H1 (cell line): ENCODE measurements at regions not wholly inside any gene's neighbourhood (a gene's known extent, or its start where the extent isn't known, plus 50 kb on each side); places are given as distances from the start of the nearest gene placed in this dataset.

Source experiments
- CTCF ChIA-PET: fragments of 300-600 bp; sonication (Branson Sonifier 250); formaldehyde crosslinking; loops from one replicate; lab custom pipeline; 2021; ENCODE audit not compliant: partially characterized antibody; lab: Charles Lee
- POLR2A ChIA-PET: fragments of 300-600 bp; sonication (Branson Sonifier 250); formaldehyde crosslinking; loops from one replicate; lab custom pipeline; 2021; ENCODE audit warnings: inconsistent platforms; ENCODE audit not compliant: partially characterized antibody; lab: Charles Lee
- DNase-seq, 2 experiments: peaks; one replicate each; pipeline versions ENCODE4 v3.0.0 to v3.0.0-alpha.2; 2010 to 2022; ENCODE audit warnings: low spot score in 2 of 2, low read depth in 1 of 2, mixed read lengths in 1 of 2
- FAIRE-seq: peaks from 2 replicates; lab custom pipeline; 2011; peaks lifted over from hg19 to GRCh38; lab: Jason Lieb, UNC
- H2AFZ ChIP-seq: 2 replicates; pipeline ENCODE4 v1.8.1; 2012; ENCODE audit warnings: low read length, inconsistent platforms
- H2AK5ac ChIP-seq: 2 replicates; pipeline ENCODE4 v1.6.1; 2013; ENCODE audit warnings: low read depth, low read length
- H2BK120ac ChIP-seq: replicated peaks from 2 replicates; pipeline ENCODE3; 2013; ENCODE audit warnings: low read depth, low read length, inconsistent platforms
- H2BK12ac ChIP-seq: 2 replicates; pipeline ENCODE4 v1.6.1; 2013; ENCODE audit warnings: low read depth, low read length
- H2BK15ac ChIP-seq: 2 replicates; pipeline ENCODE4 v1.6.1; 2013; ENCODE audit warnings: low read length
- H2BK20ac ChIP-seq: 2 replicates; pipeline ENCODE4 v1.6.1; 2013; ENCODE audit warnings: low read length
- H2BK5ac ChIP-seq: 2 replicates; pipeline ENCODE4 v1.6.1; 2013; ENCODE audit warnings: low read depth, low read length
- H3K14ac ChIP-seq: 2 replicates; pipeline ENCODE4 v1.6.1; 2013; ENCODE audit warnings: inconsistent platforms; ENCODE audit not compliant: insufficient read length
- H3K18ac ChIP-seq: 2 replicates; pipeline ENCODE4 v1.6.1; 2013; ENCODE audit warnings: low read length; ENCODE audit errors: extremely low read depth
- H3K23ac ChIP-seq: 2 replicates; pipeline ENCODE4 v1.6.1; 2013; ENCODE audit warnings: inconsistent platforms; ENCODE audit not compliant: insufficient read length
- H3K23me2 ChIP-seq: 2 replicates; pipeline ENCODE4 v1.6.1; 2013; ENCODE audit warnings: low read depth, low read length
- H3K27ac ChIP-seq: 2 replicates; pipeline ENCODE4 v1.6.1; 2011; ENCODE audit warnings: low read depth, low read length, inconsistent platforms
- H3K27me3 ChIP-seq, 4 experiments: replicated peaks in 1 of 4; 1 replicate in 1 of 4; 2 replicates in 3 of 4; pipeline versions ENCODE4 v1.6.1 to v1.8.1; 2011 to 2013; ENCODE audit warnings: low read length in 3 of 4, mild to moderate bottlenecking in 3 of 4, inconsistent platforms in 2 of 4, mixed read lengths in 2 of 4, moderate library complexity in 1 of 4; ENCODE audit not compliant: control insufficient read depth in 3 of 4, insufficient read depth in 3 of 4; ENCODE audit errors: extremely low read depth in 1 of 4
- H3K36me3 ChIP-seq, 4 experiments: 2 replicates each; pipeline versions ENCODE4 v1.6.1 to v1.8.1; 2011 to 2013; ENCODE audit warnings: mild to moderate bottlenecking in 4 of 4, low read length in 3 of 4, moderate library complexity in 2 of 4, control low read depth in 1 of 4, inconsistent platforms in 1 of 4; ENCODE audit not compliant: insufficient read depth in 4 of 4, control insufficient read depth in 2 of 4
- H3K4ac ChIP-seq: replicated peaks from 2 replicates; pipeline ENCODE3; 2013; ENCODE audit warnings: low read length, low read depth, mixed read lengths, inconsistent platforms; ENCODE audit not compliant: insufficient read length
- H3K4me1 ChIP-seq, 4 experiments: replicated peaks in 1 of 4; 1 replicate in 1 of 4; 2 replicates in 3 of 4; pipeline versions ENCODE4 v1.6.1 to v1.8.1; 2011 to 2013; ENCODE audit warnings: low read length in 3 of 4, inconsistent platforms in 2 of 4, mixed read lengths in 1 of 4; ENCODE audit not compliant: insufficient read depth in 4 of 4, control insufficient read depth in 3 of 4
- H3K4me2 ChIP-seq, 2 experiments: 2 replicates each; pipeline versions ENCODE4 v1.6.1 to v1.8.1; 2011 to 2013; ENCODE audit warnings: low read depth in 2 of 2, low read length in 2 of 2, control low read depth in 1 of 2, inconsistent platforms in 1 of 2, mild to moderate bottlenecking in 1 of 2; ENCODE audit not compliant: insufficient read depth in 1 of 2
- H3K4me3 ChIP-seq, 4 experiments: fragments of 200-600, 300-600 bp in 1 of 4; sonication (generic), shearing (Covaris generic), sonication (Bioruptor Twin) in 1 of 4; 2 replicates each; pipeline versions ENCODE4 v1.5.1 to v1.8.1; 2011 to 2016; ENCODE audit warnings: low read length in 4 of 4, low read depth in 3 of 4, control low read depth in 2 of 4, inconsistent platforms in 2 of 4, mild to moderate bottlenecking in 2 of 4, mixed read lengths in 1 of 4, moderate library complexity in 1 of 4; ENCODE audit not compliant: insufficient read depth in 2 of 4; ENCODE audit errors: extremely low read depth in 1 of 4
- H3K56ac ChIP-seq: replicated peaks from 2 replicates; pipeline ENCODE3; 2013; ENCODE audit warnings: low read depth, mild to moderate bottlenecking, mixed read lengths, low read length, inconsistent platforms; ENCODE audit not compliant: insufficient read length
- H3K79me1 ChIP-seq: 2 replicates; pipeline ENCODE4 v1.6.1; 2013; ENCODE audit warnings: low read depth, low read length, control low read depth
- H3K79me2 ChIP-seq, 2 experiments: 2 replicates each; pipeline versions ENCODE4 v1.6.1 to v1.8.1; 2012 to 2013; ENCODE audit warnings: low read length in 2 of 2, mild to moderate bottlenecking in 2 of 2, inconsistent platforms in 1 of 2; ENCODE audit not compliant: insufficient read depth in 2 of 2, control insufficient read depth in 1 of 2
- H3K9ac ChIP-seq, 4 experiments: replicated peaks in 1 of 4; 1 replicate in 1 of 4; 2 replicates in 3 of 4; pipeline versions ENCODE4 v1.6.1 to v1.8.1; 2011 to 2013; ENCODE audit warnings: low read depth in 3 of 4, low read length in 3 of 4, control low read depth in 2 of 4, mild to moderate bottlenecking in 2 of 4, moderate library complexity in 2 of 4, inconsistent platforms in 1 of 4; ENCODE audit errors: extremely low read depth in 1 of 4
- H3K9me3 ChIP-seq, 2 experiments: 2 replicates each; pipeline versions ENCODE4 v1.6.1 to v1.8.1; 2012 to 2013; ENCODE audit warnings: mild to moderate bottlenecking in 2 of 2, moderate library complexity in 2 of 2, control low read depth in 1 of 2, inconsistent platforms in 1 of 2, low read depth in 1 of 2, low read length in 1 of 2, mixed read lengths in 1 of 2; ENCODE audit not compliant: insufficient read depth in 2 of 2
- H4K20me1 ChIP-seq, 2 experiments: replicated peaks in 1 of 2; 2 replicates each; pipeline versions ENCODE3 to v1.8.1; 2011 to 2013; ENCODE audit warnings: inconsistent platforms in 2 of 2, low read length in 2 of 2, mild to moderate bottlenecking in 1 of 2; ENCODE audit not compliant: insufficient read depth in 2 of 2, control insufficient read depth in 1 of 2
- H4K5ac ChIP-seq: 2 replicates; pipeline ENCODE4 v1.6.1; 2013; ENCODE audit warnings: low read length, low read depth, mixed read lengths, inconsistent platforms; ENCODE audit not compliant: insufficient read length
- H4K8ac ChIP-seq: 2 replicates; pipeline ENCODE4 v1.8.0; 2013; ENCODE audit warnings: mild to moderate bottlenecking, moderate library complexity, low read length, inconsistent platforms; ENCODE audit not compliant: insufficient read depth; ENCODE audit errors: extremely low read depth
- H4K91ac ChIP-seq: replicated peaks from 2 replicates; pipeline ENCODE3; 2013; ENCODE audit warnings: low read length, mixed read lengths, inconsistent platforms; ENCODE audit not compliant: insufficient read length
- CTCF ChIP-seq, 3 experiments: IDR thresholded peaks; 1 replicate in 2 of 3; 2 replicates in 1 of 3; pipeline versions ENCODE4 v1.5.1 to v1.6.1; 2011; ENCODE audit warnings: low read length in 3 of 3, mild to moderate bottlenecking in 3 of 3, inconsistent platforms in 2 of 3, low read depth in 1 of 3, moderate library complexity in 1 of 3; ENCODE audit not compliant: insufficient read depth in 1 of 3; ENCODE audit errors: control extremely low read depth in 1 of 3
- MAFK ChIP-seq: IDR thresholded peaks from 2 replicates; pipeline ENCODE4 v1.6.1; 2012; ENCODE audit warnings: low read depth, mild to moderate bottlenecking, improper control_type of control experiment, low read length
- RAD21 ChIP-seq, 2 experiments: IDR thresholded peaks in 1 of 2; conservative IDR thresholded peaks in 1 of 2; 2 replicates each; pipeline ENCODE4 v1.6.1; 2011; ENCODE audit warnings: low read depth in 2 of 2, low read length in 2 of 2, improper control_type of control experiment in 1 of 2, inconsistent platforms in 1 of 2, mild to moderate bottlenecking in 1 of 2, moderate library complexity in 1 of 2
- RXRA ChIP-seq: IDR thresholded peaks from 2 replicates; pipeline ENCODE4 v1.6.1; 2011; ENCODE audit warnings: low read depth, mild to moderate bottlenecking, low read length, moderate library complexity; ENCODE audit not compliant: insufficient read depth
- WGBS, 2 experiments: shearing (Covaris generic) in 1 of 2; methylation state at CpG; one replicate each; pipeline versions ENCODE4 v1.1.6 to v1.1.7; 2013 to 2015; ENCODE audit warnings: low lambda C conversion rate in 2 of 2, mixed read lengths in 2 of 2, inconsistent platforms in 1 of 2, low coverage in 1 of 2, missing lambda C conversion rate in 1 of 2; ENCODE audit not compliant: insufficient replicate concordance in 2 of 2, insufficient coverage in 1 of 2, insufficient read length in 1 of 2; ENCODE audit errors: extremely low coverage in 1 of 2, missing lambda C conversion rate in 1 of 2; 5-methylcytosine and 5-hydroxymethylcytosine counted together

DNA sequence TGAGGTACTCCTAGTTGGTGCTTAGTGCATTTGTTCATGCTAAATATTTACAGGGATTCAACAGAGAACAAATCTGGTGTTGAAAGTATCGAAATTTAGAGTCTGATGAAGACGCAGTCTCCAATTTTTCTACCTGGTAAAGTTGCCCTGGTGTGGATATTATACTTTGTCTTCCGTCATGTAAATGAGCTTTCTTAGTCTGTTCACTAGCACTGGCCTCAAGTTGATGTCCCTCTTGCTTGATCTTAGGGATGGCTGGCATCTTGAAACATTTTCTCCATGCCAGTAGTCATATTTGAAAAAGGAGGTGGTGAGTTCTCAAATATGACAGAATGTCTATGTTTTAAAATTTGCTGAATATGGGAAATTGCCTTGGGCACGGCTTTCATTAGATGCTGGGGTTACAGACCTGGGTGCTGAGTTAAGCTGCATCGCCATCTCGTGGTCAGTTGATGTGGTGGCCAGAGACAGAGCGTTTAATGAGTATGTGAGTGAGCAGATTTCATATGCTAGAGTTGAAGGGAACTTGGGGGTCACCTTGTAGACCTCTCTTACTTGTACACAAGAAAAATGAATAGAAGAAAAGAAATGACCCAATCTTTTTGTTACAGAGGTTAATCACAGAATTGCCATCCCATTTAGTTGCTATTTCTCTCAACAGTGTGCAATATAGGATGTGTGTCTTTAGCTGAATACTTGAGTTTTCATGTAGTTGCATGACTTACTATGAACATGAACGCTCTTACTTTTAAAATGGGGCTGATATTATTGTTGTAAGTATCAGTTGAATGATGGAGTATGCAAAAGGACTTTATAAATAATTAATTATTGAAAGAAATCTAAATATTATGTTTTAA lies 172.8 kb upstream of the DCN start:
- Histone ChIP-seq H3K23me2 (no peaks in the 10 kb centered on the region), H3K4me1 (no peaks in the 10 kb centered on the region), H3K4me3 (no peak overlapping the region), H3K9ac (no peak overlapping the region), H3K9me3 (0 out of 4 replicates have a peak, but pooled peaks cover 0 to 5% of the 10 kb centered on the region in 2 experiments), H2BK5ac (no peak overlapping the region), H3K79me1 (no peaks in the 10 kb centered on the region), H3K4ac (no peak overlapping the region), H3K4me2 (no peak overlapping the region), H3K56ac (no peak overlapping the region), H2AFZ (no peak overlapping the region), H2BK15ac (no peak overlapping the region), H3K27ac (no peak overlapping the region), H3K27me3 (no peaks in the 10 kb centered on the region), H3K36me3 (no peaks in the 10 kb centered on the region), H4K20me1 (no peaks in the 10 kb centered on the region), H4K91ac (no peak overlapping the region), H3K14ac (no peak overlapping the region), H2BK120ac (no peak overlapping the region), H2BK20ac (no peak overlapping the region), H4K5ac (no peak overlapping the region), H3K18ac (no peak overlapping the region), H2AK5ac (no peak overlapping the region), H4K8ac (no peak overlapping the region), H3K79me2 (no peaks in the 10 kb centered on the region), H3K23ac (no peak overlapping the region), H2BK12ac (no peak overlapping the region)
- CTCF ChIA-PET = interaction anchor here (0.7 to 3.7 kb wide), 34 partner anchors 10 to 1300 kb away, joined by 3 to 19 read pairs (median 4); no protein-coding TSS in a partner anchor
- 45% methylated on average over 8 of the region's 8 CpGs; no CpG with 5 or more reads in 1 of the 2 experiments for WGBS, 2 experiments
- FAIRE-seq (peak; percentile 94), DNase-seq (peak; percentile 17 to 58)
- TF ChIP-seq CTCF (IDR thresholded peaks at IDR 0.05; ENCODE audit: control extremely low read depth in 1 of 3, insufficient read depth in 1 of 3, low read depth in 1 of 3, low read length in 3 of 3) = peak; percentile 73 to 88 (median 88)
- TF ChIP-seq RAD21 (IDR thresholded peaks at IDR 0.05 in 1 of 2, conservative IDR thresholded peaks at IDR 0.05 in 1 of 2; ENCODE audit: low read depth in 2 of 2, low read length in 2 of 2) = peak; percentile 94 to 96
- TF ChIP-seq RXRA = no peak
- TF ChIP-seq MAFK = peak; percentile 87
- POLR2A ChIA-PET = no interaction called here
